ENCODE measurements at regions not wholly inside any gene's neighbourhood (a gene's known extent, or its start where the extent isn't known, plus 50 kb on each side); places are given as distances from the start of the nearest gene placed in this dataset.

DNA sequence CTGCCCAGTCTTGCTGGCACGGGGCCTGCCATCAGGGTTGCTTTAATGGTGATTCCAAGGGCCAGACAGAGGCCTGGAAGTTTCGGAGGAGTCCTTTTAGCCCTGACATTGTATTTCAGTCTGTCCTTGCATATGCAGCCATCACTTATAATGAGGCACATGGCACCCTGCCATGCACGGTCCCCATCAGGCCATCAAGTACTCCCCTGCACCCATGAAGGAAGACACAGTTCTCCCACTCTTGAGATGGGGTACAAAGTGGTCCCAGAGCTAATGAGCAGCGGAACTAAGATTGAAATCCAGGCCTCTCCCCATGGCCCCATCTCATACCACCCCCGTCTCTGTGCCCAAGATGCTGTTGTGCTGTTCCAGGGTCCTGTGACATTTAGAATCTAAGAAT, 596.6 kb downstream of the PTPRU start:
- Histone ChIP-seq H3K4me1 (no peaks in the 10 kb centered on the region), H3K27me3 (peaks cover 0 to 34% of the 10 kb centered on the region in 2 donors), H3K4me3 (no peak overlapping the region), H3K27ac (no peak overlapping the region), H3K9me3 (no peaks in the 10 kb centered on the region), H3K36me3 (no peaks in the 10 kb centered on the region)
- DNase-seq: peak in 1 of 2 donors; percentile 39
- TF ChIP-seq, protein P1, sequence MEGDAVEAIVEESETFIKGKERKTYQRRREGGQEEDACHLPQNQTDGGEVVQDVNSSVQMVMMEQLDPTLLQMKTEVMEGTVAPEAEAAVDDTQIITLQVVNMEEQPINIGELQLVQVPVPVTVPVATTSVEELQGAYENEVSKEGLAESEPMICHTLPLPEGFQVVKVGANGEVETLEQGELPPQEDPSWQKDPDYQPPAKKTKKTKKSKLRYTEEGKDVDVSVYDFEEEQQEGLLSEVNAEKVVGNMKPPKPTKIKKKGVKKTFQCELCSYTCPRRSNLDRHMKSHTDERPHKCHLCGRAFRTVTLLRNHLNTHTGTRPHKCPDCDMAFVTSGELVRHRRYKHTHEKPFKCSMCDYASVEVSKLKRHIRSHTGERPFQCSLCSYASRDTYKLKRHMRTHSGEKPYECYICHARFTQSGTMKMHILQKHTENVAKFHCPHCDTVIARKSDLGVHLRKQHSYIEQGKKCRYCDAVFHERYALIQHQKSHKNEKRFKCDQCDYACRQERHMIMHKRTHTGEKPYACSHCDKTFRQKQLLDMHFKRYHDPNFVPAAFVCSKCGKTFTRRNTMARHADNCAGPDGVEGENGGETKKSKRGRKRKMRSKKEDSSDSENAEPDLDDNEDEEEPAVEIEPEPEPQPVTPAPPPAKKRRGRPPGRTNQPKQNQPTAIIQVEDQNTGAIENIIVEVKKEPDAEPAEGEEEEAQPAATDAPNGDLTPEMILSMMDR (IDR thresholded peaks at IDR 0.05): no peak
- intact Hi-C loops (cut with DNase I; ENCODE audit: low total_unique reads): no loop called here

DNA sequence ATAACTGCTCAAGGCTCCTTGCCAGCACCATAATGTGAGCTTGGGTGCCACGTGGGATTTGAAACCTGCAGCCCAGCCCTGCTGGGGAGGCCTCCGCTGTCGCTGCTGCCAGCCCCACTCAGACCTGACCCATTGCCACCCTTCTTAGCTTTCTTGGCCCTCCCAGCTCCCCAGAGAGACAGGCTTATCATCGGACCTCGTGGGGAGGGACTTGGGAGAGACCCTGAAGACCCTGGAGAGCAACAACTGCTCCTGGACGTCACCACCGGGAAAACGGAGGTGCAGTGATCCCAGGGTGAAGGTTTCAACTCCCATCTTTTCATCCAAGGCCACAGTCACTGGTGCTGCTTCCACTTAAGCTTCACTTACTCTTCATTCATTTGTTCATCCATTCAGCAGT, 596.1 kb downstream of the PTPRU start:
- no peak overlapping the region for H3K4me3 ChIP-seq
- DNase-seq: peak in 1 of 2 donors; percentile 53
- TF ChIP-seq, protein P1 (IDR thresholded peaks at IDR 0.05): no peak
- no peak overlapping the region for H3K27ac ChIP-seq
- H3K27me3 ChIP-seq: peaks cover 0 to 37% of the 10 kb centered on the region in 2 donors
- no peaks in the 10 kb centered on the region for H3K9me3 ChIP-seq
- H3K4me1 ChIP-seq: no peaks in the 10 kb centered on the region
- no peaks in the 10 kb centered on the region for H3K36me3 ChIP-seq
- intact Hi-C loops (cut with DNase I; ENCODE audit: low total_unique reads): no loop called here

DNA sequence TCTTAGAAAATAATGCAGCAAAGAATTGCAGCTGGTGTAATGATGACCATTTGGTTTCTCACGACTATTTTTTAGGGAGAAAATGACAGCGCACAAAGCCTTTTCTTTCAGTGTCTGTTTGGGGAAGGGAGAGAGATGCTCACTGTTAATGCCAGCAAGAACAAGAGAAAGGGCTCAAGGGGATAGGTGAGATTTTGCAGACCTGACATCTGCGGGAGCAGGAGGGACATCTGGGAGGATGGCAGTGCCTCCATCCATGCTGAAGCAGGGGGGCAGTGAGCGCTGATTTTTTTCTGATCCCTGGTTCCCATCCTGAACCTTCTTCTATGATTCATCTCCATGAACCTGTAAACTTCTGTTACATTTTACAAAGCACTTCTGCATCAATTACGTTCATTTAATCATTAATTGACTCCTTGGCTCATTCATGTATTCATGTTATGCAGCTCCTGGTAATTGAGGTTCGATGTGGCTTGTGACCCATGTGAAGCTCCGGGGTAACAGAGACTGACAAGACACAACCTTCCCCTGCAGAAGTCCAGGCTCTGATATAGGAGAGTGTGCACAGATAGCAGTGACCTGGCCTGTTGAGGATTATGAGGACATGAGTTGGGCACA, 595.3 kb downstream of the PTPRU start:
- Histone ChIP-seq H3K27ac (no peak overlapping the region), H3K9me3 (no peaks in the 10 kb centered on the region), H3K27me3 (peaks cover 0 to 39% of the 10 kb centered on the region in 2 donors), H3K4me1 (no peaks in the 10 kb centered on the region), H3K36me3 (no peaks in the 10 kb centered on the region), H3K4me3 (no peak overlapping the region)
- intact Hi-C loops (cut with DNase I; ENCODE audit: low total_unique reads): no loop called here
- DNase-seq: no peak
- TF ChIP-seq, protein P1 (IDR thresholded peaks at IDR 0.05): no peak

DNA sequence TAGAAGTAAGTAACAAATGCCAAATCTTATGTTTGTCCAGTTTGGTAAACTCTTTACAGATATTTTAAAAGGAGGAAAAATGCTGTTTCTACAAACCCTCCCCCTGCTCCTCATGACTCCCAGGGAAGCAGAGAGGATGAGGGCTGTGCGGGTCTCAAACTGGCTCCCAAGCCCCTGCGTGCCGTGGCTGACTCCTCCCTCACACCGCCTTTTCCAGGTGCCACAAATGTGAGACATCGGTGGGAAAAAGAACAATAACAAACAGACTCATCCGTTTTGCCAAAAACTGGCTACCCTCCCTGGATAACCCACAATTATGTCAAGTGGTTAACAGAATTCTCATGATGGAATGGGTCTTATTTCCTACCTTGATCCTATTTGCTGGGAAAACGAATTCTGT, 594.6 kb downstream of the PTPRU start:
- Histone ChIP-seq H3K36me3 (no peaks in the 10 kb centered on the region), H3K4me3 (no peak overlapping the region), H3K27me3 (peaks cover 0 to 44% of the 10 kb centered on the region in 2 donors), H3K9me3 (no peaks in the 10 kb centered on the region), H3K4me1 (no peaks in the 10 kb centered on the region), H3K27ac (no peak overlapping the region)
- intact Hi-C loops (cut with DNase I; ENCODE audit: low total_unique reads): no loop called here
- TF ChIP-seq, protein P1 (IDR thresholded peaks at IDR 0.05): no peak
- no peak for DNase-seq

DNA sequence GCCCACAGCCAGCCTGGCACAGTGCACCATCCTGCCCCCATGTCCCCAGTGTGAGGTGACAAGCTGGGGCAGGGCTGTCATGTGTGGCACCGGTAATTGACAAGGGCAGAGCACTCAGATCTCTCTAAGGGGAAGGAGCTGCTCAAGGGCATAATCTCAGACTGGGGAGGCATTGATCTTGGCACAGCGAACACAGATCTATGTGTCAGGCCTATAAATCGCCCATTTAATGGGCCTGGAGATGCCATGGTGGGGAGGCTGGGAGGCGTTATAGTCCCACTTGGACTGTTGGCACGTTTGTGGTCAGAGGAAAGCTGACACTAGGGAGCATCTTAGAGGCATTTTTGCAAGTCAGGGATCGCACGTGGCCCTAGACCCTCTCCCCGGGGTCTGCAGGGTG, 594.1 kb downstream of the PTPRU start:
- Histone ChIP-seq H3K4me3 (no peak overlapping the region), H3K27me3 (peaks cover 0 to 41% of the 10 kb centered on the region in 2 donors), H3K27ac (no peak overlapping the region), H3K9me3 (no peaks in the 10 kb centered on the region), H3K4me1 (no peaks in the 10 kb centered on the region), H3K36me3 (no peaks in the 10 kb centered on the region)
- DNase-seq: peak in 1 of 2 donors; percentile 31
- TF ChIP-seq, protein P1 (IDR thresholded peaks at IDR 0.05): no peak
- intact Hi-C loops (cut with DNase I; ENCODE audit: low total_unique reads): no loop called here

Data from tibial artery (tissue), 4 donors.